EH (cell line): ENCODE measurements at regions not wholly inside any gene's neighbourhood (a gene's known extent, or its start where the extent isn't known, plus 50 kb on each side); places are given as distances from the start of the nearest gene placed in this dataset.

Experiments
- DNase-seq: peaks from one replicate; pipeline ENCODE4 v3.0.0-alpha.2; 2015; ENCODE audit warnings: low read depth

GRCh38 chr12:127677537-127678131, 589.3 kb upstream of the TMEM132C start:
- DNase-seq: peak; percentile 88

- no peak for DNase-seq
These were observed 588.0 kb upstream of the TMEM132C start for GRCh38 chr12:127678945-127679344.

- no peak for DNase-seq
These were observed 586.5 kb upstream of the TMEM132C start for GRCh38 chr12:127680516-127680915.

DNA sequence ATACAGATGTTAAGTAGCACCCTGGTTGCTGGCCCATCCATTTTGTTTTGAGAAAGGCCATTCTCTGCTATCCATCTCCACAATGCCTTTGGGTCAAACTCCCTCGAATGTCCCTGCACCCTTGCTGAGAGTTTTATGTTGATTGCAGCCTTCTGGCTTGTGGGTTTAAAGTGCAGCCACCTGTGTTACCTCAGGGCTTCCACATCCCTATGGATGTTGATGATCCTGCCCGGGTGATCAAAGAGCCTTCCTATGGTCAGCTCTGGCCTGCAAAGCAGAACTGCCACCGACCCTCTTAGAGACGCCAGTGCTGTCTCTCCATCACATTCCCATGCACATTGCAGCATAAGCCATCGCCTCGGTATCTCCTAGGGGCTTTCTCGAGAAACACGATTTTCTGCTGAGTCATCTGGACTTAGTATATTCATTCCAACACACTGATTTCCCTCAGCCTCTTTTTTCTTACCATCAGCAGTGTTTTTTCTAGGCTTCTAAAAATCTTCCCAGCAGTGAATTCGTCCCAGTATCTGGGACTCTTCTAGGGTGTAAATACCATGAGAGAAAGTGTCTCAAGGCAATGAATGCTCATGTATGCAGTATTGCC, 585.7 kb upstream of the TMEM132C start:
- DNase-seq: peak; percentile 29

- no peak for DNase-seq
These were observed 581.5 kb upstream of the TMEM132C start for GRCh38 chr12:127685491-127685890.

DNA sequence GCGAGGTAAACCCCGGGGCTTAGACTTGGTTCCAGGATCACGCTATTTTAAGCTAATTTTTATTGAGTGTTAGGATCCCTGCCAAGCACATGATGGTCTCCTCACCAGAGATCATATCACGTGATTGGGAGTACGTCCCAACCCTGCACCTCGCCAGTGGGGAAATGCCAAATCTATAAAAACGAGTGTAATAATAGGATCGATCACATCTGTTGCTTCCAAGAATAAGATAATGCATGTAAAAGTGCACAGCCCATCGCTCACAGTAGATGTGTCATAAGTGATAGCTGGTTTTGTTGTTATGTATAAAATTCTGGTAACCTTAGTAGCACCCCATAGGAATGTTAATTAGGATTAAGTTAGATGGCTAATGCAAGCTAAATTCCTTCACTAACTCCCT, 581.0 kb upstream of the TMEM132C start:
- DNase-seq: peak; percentile 48

GRCh38 chr12:127687181-127687580, 579.8 kb upstream of the TMEM132C start:
- DNase-seq: no peak

DNA sequence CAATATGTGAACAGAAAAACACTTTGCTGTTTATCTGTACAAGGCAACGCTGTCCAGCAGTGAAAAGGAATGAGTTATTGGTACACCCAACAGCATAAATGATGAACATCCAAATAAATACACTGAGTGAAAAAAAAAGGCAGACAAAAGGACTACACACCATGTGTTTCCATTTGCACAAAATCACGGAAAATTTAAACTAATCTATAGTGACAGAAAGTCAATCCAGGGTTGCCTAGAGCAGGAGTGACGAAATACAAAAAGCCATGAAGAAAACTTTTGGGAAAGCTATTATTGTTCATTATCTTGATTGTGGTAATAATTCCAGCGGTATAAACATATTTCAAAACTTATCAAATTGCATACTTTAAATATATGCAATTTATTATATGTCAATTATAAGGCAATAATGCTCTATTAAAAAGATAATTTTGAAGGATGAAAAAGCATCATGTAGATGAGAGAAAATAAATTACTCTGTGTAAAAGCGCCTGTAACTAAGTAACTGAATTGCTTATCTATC, 578.0 kb upstream of the TMEM132C start:
- no peak for DNase-seq

DNA sequence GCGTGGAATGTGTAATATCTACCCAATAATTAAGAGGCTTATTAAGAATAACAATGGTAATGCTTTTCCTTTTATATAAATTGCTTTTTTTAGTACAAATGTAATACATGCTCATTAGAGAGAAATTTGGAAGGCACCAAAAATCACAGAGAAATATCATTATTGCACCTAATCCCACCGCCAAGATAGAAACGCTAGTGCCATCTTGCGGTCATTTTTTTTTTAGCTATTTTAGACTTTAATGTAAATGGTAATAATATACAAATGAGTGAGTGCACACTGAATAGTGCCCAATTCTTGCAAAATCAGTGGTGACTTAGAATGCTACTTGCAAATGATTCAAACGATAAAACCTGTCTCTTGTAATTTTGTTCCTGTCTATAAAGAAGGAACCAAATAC, 576.8 kb upstream of the TMEM132C start:
- peak; percentile 23 for DNase-seq

GRCh38 chr12:127696963-127697362, 570.0 kb upstream of the TMEM132C start:
- no peak for DNase-seq

- DNase-seq: no peak
These were observed 563.9 kb upstream of the TMEM132C start for GRCh38 chr12:127703026-127703425.

DNA sequence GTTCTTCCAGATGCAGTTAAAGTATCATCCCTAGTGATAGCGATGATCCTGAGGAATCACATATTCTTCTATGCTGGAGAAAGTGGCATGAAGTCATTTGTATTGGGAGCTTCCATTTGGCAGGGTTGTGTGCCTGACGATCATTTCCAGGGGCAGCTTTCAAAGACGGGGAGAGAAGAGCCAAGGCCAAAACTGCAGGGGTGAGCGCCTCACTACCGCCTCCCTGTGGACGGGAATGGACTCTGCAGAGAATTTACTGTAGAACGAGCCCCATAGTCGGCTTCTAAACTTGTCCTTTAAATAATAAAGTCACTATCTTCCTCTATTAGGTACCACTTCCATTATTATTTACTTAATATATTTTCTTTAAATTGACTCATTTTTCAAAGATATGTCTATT, 555.9 kb upstream of the TMEM132C start:
- no peak for DNase-seq

DNA sequence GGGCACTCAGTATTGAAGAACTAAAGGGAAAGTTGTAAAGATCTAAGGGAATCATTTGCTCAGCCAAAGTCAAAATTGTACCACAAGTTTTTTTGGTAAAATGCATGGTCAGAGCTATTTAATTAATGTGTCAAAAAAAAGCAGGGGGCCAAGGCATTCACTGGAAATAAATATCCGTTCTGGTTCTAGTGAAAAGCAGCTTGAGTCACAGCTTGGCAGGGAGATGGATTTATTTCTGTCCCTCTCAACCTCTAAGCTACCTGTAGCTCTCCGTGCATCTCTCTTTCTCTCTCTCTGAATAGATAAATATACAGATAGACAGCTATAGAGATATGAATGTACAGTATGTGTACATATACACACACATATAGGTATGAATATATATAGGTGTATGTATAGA, 554.4 kb upstream of the TMEM132C start:
- DNase-seq: no peak

GRCh38 chr12:127716166-127716565, 550.8 kb upstream of the TMEM132C start:
- no peak for DNase-seq

- no peak for DNase-seq
These were observed 549.7 kb upstream of the TMEM132C start for GRCh38 chr12:127717278-127717677.

DNA sequence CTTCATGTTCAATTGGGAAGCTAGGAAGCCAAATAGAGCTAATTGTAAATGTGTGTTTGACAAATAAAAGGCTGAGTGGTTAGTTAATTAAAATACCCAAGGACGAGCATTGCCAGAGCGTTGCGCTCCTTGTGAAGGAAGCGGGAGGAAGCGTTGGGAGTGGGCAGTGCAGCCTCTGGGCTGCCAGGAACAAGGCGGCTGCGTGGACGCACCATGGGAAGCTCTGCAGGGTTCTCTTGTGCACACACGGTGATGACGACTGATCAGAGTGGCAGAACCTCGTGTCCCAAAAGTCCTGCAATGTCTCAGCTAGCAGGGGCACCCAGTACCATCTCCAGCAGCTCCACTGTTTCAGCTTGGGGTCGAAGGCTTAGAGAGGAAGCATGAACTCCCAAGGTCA, 546.6 kb upstream of the TMEM132C start:
- no peak for DNase-seq

DNA sequence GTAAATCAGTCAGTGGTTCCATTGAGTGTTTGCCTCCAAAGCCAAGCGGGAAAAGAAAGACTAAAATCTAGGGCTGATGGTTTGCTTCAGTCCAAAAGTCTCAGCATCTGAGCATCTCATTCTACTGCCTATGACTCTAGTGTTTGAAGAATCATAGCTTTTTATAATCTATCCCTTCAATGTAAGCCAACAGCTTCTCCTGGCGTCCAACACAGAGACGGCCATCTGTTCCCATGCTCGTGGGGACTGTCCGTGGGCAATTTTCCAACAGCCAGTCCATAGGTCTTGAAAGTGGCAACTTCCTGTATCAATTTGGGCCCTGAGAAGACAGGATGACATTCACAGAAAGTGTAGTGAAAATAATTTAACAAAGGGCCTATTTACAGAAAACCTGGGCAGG, 544.4 kb upstream of the TMEM132C start:
- no peak for DNase-seq

DNA sequence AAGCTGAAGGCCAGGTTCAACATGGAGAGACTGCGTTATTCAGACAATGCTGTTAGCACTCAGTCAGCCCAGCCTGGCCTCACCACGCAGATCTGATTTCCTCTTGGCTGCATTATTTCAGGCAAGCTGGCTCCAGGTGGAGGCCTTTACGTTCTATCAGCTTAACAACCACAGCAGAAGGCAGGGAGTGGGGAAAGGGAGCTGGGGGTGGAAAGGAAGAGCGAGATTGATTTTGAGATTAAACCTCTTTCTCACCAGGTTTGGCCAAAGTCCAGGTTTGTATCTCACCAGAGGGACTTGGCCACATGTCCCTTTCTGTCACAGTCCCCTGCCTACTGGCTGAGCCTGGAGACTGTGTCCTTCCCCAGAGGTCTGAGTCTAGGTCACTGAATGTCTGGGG, 543.7 kb upstream of the TMEM132C start:
- no peak for DNase-seq

DNA sequence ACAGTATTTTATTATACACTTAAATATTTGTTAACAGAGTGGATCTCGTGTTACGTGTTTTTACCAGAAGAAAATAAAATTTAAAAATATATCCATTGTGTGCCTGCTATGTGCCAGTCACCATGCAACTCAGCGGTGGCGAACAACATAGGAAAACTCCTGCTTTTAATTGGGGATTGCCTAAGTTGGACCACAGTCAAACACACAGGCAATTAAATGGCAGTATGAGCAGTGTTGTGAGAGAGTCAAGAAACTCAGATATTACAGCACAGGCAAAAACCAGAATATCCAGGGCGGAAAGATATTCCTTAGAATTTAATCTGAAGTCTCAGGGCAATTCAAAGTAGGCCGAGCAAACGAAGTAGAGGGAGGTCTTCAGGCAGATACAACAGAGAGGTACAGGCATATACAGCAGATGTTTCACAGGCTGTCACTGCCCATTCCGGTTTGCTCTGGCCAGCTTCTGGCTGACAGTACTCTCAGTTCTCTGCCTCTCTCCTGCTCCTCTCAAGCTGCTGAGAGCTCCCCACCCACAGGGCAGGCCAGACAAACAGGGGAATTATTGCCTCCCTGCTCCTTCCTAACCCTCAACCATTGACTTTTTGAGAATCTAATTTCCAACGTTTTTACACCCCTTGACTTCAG, 540.2 kb upstream of the TMEM132C start:
- no peak for DNase-seq

GRCh38 chr12:127728285-127728684, 538.7 kb upstream of the TMEM132C start:
- peak; percentile 29 for DNase-seq

DNA sequence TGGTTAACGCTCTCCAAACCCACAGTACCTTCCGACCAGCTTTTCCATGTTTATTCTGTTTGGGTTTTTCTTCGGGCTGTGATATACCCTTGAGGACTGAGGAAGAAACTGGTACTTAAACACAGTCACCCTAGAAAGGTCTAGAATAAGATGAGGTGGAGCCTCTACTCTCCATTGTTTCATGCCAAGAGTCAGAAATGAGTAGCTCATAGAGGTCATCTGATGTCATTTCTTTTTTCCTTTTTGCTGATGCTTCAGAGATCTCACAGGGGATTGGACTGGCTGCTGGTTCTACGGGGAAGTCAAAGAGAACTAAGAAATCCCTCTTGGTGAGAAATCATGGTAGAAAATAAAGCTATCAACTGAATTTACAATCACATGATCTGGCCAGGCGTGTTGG, 538.2 kb upstream of the TMEM132C start:
- no peak for DNase-seq

DNA sequence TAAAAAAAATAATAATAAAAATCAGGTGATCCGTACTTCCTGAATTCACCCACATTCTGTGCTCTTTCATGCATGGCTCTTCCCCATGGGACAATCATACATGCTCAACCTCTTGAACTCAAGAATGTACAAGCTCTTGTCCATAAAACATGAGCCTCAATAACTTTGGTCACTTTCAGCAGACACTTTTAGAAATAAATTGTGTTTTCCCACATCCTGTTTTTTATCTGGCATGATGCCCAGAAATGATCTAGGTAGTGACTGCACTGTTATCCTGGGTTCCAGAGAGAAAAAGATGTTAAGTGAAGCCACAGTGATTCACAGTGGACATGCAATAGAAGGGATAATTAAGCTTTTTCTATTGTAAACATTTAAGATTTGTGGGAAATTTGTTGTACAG, 537.6 kb upstream of the TMEM132C start:
- DNase-seq: peak; percentile 50

DNA sequence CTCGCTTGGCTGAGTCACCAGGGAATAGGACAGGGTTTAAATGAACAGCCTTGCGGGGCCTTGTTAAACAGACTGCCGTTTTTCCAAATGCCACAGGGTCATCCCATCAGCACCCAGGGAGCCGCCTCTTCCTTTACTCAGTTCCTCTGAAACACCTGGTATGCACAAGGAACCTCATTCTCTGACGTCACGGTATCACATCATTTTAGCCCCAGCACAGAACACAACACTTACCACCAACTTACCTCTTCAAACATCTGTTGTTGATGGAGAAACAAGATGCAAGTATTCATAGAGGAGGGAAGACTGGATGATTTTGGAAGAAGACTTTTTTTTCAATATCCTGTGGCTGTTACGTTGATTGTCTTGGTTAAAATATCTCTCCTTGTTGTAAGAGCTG, 535.3 kb upstream of the TMEM132C start:
- no peak for DNase-seq

GRCh38 chr12:127742231-127742630, 524.7 kb upstream of the TMEM132C start:
- no peak for DNase-seq
